GM12872 (cell line): ENCODE measurements at regions not wholly inside any gene's neighbourhood (a gene's known extent, or its start where the extent isn't known, plus 50 kb on each side); places are given as distances from the start of the nearest gene placed in this dataset.

Experiments used
- TF ChIP-seq, protein P1 (sequence below): IDR thresholded peaks from 3 replicates; pipeline ENCODE4 v1.5.1; 2011; ENCODE audit warnings: low read depth, mild to moderate bottlenecking, low read length, moderate library complexity; ENCODE audit not compliant: insufficient read depth

- TF ChIP-seq, protein P1, sequence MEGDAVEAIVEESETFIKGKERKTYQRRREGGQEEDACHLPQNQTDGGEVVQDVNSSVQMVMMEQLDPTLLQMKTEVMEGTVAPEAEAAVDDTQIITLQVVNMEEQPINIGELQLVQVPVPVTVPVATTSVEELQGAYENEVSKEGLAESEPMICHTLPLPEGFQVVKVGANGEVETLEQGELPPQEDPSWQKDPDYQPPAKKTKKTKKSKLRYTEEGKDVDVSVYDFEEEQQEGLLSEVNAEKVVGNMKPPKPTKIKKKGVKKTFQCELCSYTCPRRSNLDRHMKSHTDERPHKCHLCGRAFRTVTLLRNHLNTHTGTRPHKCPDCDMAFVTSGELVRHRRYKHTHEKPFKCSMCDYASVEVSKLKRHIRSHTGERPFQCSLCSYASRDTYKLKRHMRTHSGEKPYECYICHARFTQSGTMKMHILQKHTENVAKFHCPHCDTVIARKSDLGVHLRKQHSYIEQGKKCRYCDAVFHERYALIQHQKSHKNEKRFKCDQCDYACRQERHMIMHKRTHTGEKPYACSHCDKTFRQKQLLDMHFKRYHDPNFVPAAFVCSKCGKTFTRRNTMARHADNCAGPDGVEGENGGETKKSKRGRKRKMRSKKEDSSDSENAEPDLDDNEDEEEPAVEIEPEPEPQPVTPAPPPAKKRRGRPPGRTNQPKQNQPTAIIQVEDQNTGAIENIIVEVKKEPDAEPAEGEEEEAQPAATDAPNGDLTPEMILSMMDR: no peak
Measured at GRCh38 chr2:5359397-5359796, 332.8 kb upstream of the SOX11 start.

DNA sequence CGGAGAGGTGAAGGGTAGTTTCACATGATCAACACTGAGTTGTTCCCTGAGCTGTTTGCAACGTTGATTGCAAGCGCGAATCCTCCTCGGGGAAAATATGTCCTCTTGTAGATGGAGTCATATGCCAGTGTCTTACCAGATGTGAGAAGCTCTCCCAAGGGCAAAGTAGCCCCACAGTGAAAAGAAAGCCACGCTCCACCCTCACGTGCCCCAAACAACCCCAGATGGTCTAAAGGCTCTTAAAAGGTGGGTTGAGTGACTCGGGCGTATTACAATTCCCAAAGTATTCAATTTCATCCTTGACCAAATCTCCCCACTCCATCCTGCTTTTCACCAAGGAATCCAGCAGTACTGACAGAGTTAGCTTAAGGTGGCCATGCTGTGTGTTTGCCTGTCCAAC, 332.1 kb upstream of the SOX11 start:
- TF ChIP-seq, protein P1: no peak

- TF ChIP-seq, protein P1: no peak
Measured at GRCh38 chr2:5364361-5364760, 327.8 kb upstream of the SOX11 start.

- TF ChIP-seq, protein P1: peak; percentile 65
Measured at GRCh38 chr2:5365871-5366461, 326.2 kb upstream of the SOX11 start.

DNA sequence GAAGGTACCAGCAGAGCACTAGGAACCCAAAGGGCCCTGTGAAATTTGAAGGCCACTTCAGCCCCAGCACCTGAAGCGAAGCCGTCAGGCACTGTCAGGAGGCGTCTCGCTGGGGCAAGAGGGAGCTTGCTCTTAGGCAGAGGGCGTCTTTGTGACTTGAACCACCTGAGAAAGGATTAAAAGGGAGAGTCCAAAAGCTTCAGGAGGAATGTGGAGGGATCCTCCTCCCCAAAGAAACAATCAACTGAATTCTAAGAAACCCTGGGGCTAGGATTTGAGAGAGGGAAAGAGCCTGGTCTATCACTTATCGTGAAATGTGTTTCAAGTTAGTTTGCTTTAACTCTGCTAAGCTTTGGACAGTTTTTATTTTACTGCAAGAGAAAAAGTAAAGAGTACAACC, 324.9 kb upstream of the SOX11 start:
- TF ChIP-seq, protein P1: no peak

GRCh38 chr2:5368263-5368662, 323.9 kb upstream of the SOX11 start:
- TF ChIP-seq, protein P1: no peak

GRCh38 chr2:5369510-5369909, 322.7 kb upstream of the SOX11 start:
- TF ChIP-seq, protein P1: no peak
